SK-N-SH (cell line): ENCODE measurements at regions not wholly inside any gene's neighbourhood (a gene's known extent, or its start where the extent isn't known, plus 50 kb on each side); places are given as distances from the start of the nearest gene placed in this dataset.

Source experiments
- CTCF ChIA-PET: fragments of 300-600, 350-600 bp; formaldehyde crosslinking; extraction: SDS; loops from one replicate; lab custom pipeline; 2021; lab: Yijun Ruan, JAX
- POLR2A ChIA-PET: fragments of 350-600 bp; sonication (Branson Sonifier 250); formaldehyde crosslinking; extraction: SDS; loops from one replicate; lab custom pipeline; 2020; ENCODE audit warnings: antibody characterized with exemption, inconsistent platforms; lab: Yijun Ruan, JAX
- DNase-seq: peaks from one replicate; pipeline ENCODE4 v3.0.0; 2012
- H2AFZ ChIP-seq: fragments of 200-600 bp; sonication (generic); 2 replicates; pipeline ENCODE4 v1.8.1; 2016; ENCODE audit warnings: antibody characterized with exemption, mild to moderate bottlenecking, low read depth
- H3F3A ChIP-seq: fragments of 200-600 bp; sonication (generic); replicated peaks from 2 replicates; pipeline ENCODE3; 2016; ENCODE audit warnings: antibody characterized with exemption, mild to moderate bottlenecking; ENCODE audit not compliant: insufficient read depth
- H3K27ac ChIP-seq, 2 experiments: fragments of 200-500 bp in 1 of 2; fragments of 200-600 bp in 1 of 2; sonication (Bioruptor generic) in 1 of 2; sonication (generic), shearing (Covaris generic) in 1 of 2; 2 replicates each; pipeline versions ENCODE4 v1.5.1 to v1.6.1; 2014 to 2016; ENCODE audit warnings: low read depth in 2 of 2, inconsistent platforms in 1 of 2, low read length in 1 of 2, mild to moderate bottlenecking in 1 of 2, mixed read lengths in 1 of 2
- H3K27me3 ChIP-seq: fragments of 200-600 bp; sonication (generic), shearing (Covaris generic); 2 replicates; pipeline ENCODE4 v1.6.1; 2016; ENCODE audit warnings: mixed run types; ENCODE audit not compliant: insufficient read depth
- H3K36me3 ChIP-seq, 2 experiments: fragments of 200-500 bp in 1 of 2; fragments of 200-600 bp in 1 of 2; sonication (Bioruptor generic) in 1 of 2; sonication (generic) in 1 of 2; replicated peaks in 1 of 2; 2 replicates each; pipeline versions ENCODE3 to v1.5.1; 2014 to 2016; ENCODE audit warnings: low read length in 1 of 2, mild to moderate bottlenecking in 1 of 2; ENCODE audit not compliant: insufficient read depth in 2 of 2, control insufficient read depth in 1 of 2
- H3K4me1 ChIP-seq, 2 experiments: fragments of 200-500 bp in 1 of 2; fragments of 200-600 bp in 1 of 2; sonication (Bioruptor generic) in 1 of 2; sonication (generic), shearing (Covaris generic) in 1 of 2; 2 replicates each; pipeline versions ENCODE4 v1.5.1 to v1.6.1; 2014 to 2016; ENCODE audit warnings: low read depth in 1 of 2, low read length in 1 of 2, mixed run types in 1 of 2; ENCODE audit not compliant: insufficient read depth in 2 of 2, control insufficient read depth in 1 of 2
- H3K4me2 ChIP-seq: fragments of 200-600 bp; sonication (generic), shearing (Covaris generic); 2 replicates; pipeline ENCODE4 v1.6.1; 2017; ENCODE audit warnings: mixed run types
- H3K4me3 ChIP-seq, 2 experiments: fragments of 200-500 bp in 1 of 2; fragments of 200-600 bp in 1 of 2; sonication (Bioruptor generic) in 1 of 2; sonication (generic), shearing (Covaris generic) in 1 of 2; 2 replicates each; pipeline versions ENCODE4 v1.5.1 to v1.8.1; 2014 to 2016; ENCODE audit warnings: low read depth in 2 of 2, inconsistent platforms in 1 of 2, low read length in 1 of 2, mild to moderate bottlenecking in 1 of 2, mixed read lengths in 1 of 2, moderate library complexity in 1 of 2
- H3K79me2 ChIP-seq: fragments of 200-600 bp; sonication (generic); 2 replicates; pipeline ENCODE4 v1.8.1; 2017; ENCODE audit warnings: mild to moderate bottlenecking; ENCODE audit not compliant: insufficient read depth
- H3K9ac ChIP-seq: fragments of 200-600 bp; sonication (generic); 2 replicates; pipeline ENCODE4 v1.6.1; 2017; ENCODE audit warnings: mixed run types
- H3K9me2 ChIP-seq: fragments of 200-600 bp; sonication (generic); 2 replicates; pipeline ENCODE4 v1.6.1; 2017; ENCODE audit warnings: mixed run types
- H3K9me3 ChIP-seq: fragments of 200-600 bp; sonication (generic); 2 replicates; pipeline ENCODE4 v1.6.1; 2017; ENCODE audit warnings: mixed run types, mild to moderate bottlenecking, moderate library complexity
- H4K20me1 ChIP-seq: fragments of 200-600 bp; sonication (generic); 2 replicates; pipeline ENCODE4 v1.6.1; 2017; ENCODE audit warnings: mild to moderate bottlenecking, mixed run types; ENCODE audit not compliant: insufficient read depth
- CTCF ChIP-seq: fragments of 200-600 bp; sonication (generic); IDR thresholded peaks from 2 replicates; pipeline ENCODE4 v1.6.1; 2017; ENCODE audit warnings: antibody characterized with exemption, mild to moderate bottlenecking, moderate library complexity
- ELF1 ChIP-seq: IDR thresholded peaks from 2 replicates; pipeline ENCODE4 v1.4.0; 2012
- EZH2phosphoT487 ChIP-seq: fragments of 200-600 bp; sonication (generic); IDR thresholded peaks from 2 replicates; pipeline ENCODE4 v1.6.1; 2017; ENCODE audit warnings: low read depth, mixed run types, mild to moderate bottlenecking, antibody characterized with exemption, moderate library complexity, borderline replicate concordance
- GATA2 ChIP-seq: sonication (generic); formaldehyde crosslinking; IDR thresholded peaks from 2 replicates; pipeline ENCODE4 v1.5.0; 2020; ENCODE audit warnings: mild to moderate bottlenecking, missing genetic modification reagents
- JUND ChIP-seq: IDR thresholded peaks from 2 replicates; pipeline ENCODE4 v1.4.0; 2012
- MAX ChIP-seq: IDR thresholded peaks from 2 replicates; pipeline ENCODE4 v1.4.0; 2012; ENCODE audit warnings: low read depth
- NRF1 ChIP-seq: IDR thresholded peaks from 2 replicates; pipeline ENCODE4 v1.6.1; 2012; ENCODE audit warnings: low read depth, mild to moderate bottlenecking, low read length
- PBX3 ChIP-seq: IDR thresholded peaks from 2 replicates; pipeline ENCODE4; 2012
- REST ChIP-seq: IDR thresholded peaks from 2 replicates; pipeline ENCODE4 v1.6.1; 2012; ENCODE audit warnings: mild to moderate bottlenecking, low read depth, low read length, moderate library complexity
- RFX5 ChIP-seq: IDR thresholded peaks from 2 replicates; pipeline ENCODE4 v1.6.1; 2012; ENCODE audit warnings: mild to moderate bottlenecking, improper control_type of control experiment, low read length
- SIN3A ChIP-seq: IDR thresholded peaks from 2 replicates; pipeline ENCODE4 v1.6.1; 2012; ENCODE audit warnings: low read depth, mild to moderate bottlenecking, low read length, moderate library complexity, borderline replicate concordance
- TAF1 ChIP-seq: IDR thresholded peaks from 2 replicates; pipeline ENCODE4 v1.6.1; 2012; ENCODE audit warnings: low read depth, mild to moderate bottlenecking, low read length, moderate library complexity, borderline replicate concordance
- TCF12 ChIP-seq: IDR thresholded peaks from 2 replicates; pipeline ENCODE4 v1.4.0; 2012
- WGBS: methylation state at CpG from one replicate; pipeline ENCODE4 v1.1.6; 2017; ENCODE audit warnings: low lambda C conversion rate; 5-methylcytosine and 5-hydroxymethylcytosine counted together

- ChIA-PET CTCF (no interaction called here), POLR2A (no interaction called here)
- H3K4me2 ChIP-seq, result no peak overlapping the region
- H3K4me1 ChIP-seq, result no peaks in the 10 kb centered on the region
- DNase-seq, result no peak
- no peak overlapping the region for H2AFZ ChIP-seq
- no peaks in the 10 kb centered on the region for H3K9me3 ChIP-seq
- no peaks in the 10 kb centered on the region for H3K79me2 ChIP-seq
- H3K36me3 ChIP-seq, result no peaks in the 10 kb centered on the region
- H3K9ac ChIP-seq, result no peak overlapping the region
- TF ChIP-seq GATA2 (CRISPR knock-in tag) (no peak), TAF1 (no peak), TCF12 (no peak), REST (no peak), RFX5 (no peak), ELF1 (no peak), NRF1 (no peak), JUND (no peak), MAX (no peak), PBX3 (no peak), EZH2phosphoT487 (no peak), SIN3A (no peak), CTCF (no peak)
- TF ChIP-seq, all 33 proteins: peak for 0
- no peak overlapping the region for H3K4me3 ChIP-seq
- H3K27me3 ChIP-seq, result no peaks in the 10 kb centered on the region
- 13% methylated on average over 5 of the region's 5 CpGs for WGBS
- no peaks in the 10 kb centered on the region for H3F3A ChIP-seq
- H3K9me2 ChIP-seq, result no peaks in the 10 kb centered on the region
- H4K20me1 ChIP-seq, result no peaks in the 10 kb centered on the region
- H3K27ac ChIP-seq, result no peak overlapping the region
These were observed 710.6 kb upstream of the CELF2 start for GRCh38 chr10:10307036-10307435.
